ENCODE measurements at regions not wholly inside any gene's neighbourhood (a gene's known extent, or its start where the extent isn't known, plus 50 kb on each side); places are given as distances from the start of the nearest gene placed in this dataset.

- CTCF ChIA-PET = no interaction called here
- intact Hi-C loops (cut with micrococcal nuclease) = no loop called here
- no peak for DNase-seq
- Mint-ChIP-seq H3K27ac (no peak overlapping the region), H3K36me3 (ENCODE audit: low read depth) (no peaks in the 10 kb centered on the region), H3K27me3 (ENCODE audit: low read depth) (no peaks in the 10 kb centered on the region), H3K4me3 (no peak overlapping the region), H3K9me3 (peaks cover 4% of the 10 kb centered on the region), H3K4me1 (ENCODE audit: low read depth) (no peaks in the 10 kb centered on the region)
Observed at GRCh38 chr14:82719617-82720016, 1186.0 kb upstream of the SEL1L start.

- H3K27ac Mint-ChIP-seq = no peak overlapping the region
- H3K4me3 Mint-ChIP-seq = no peak overlapping the region
- intact Hi-C loops (cut with micrococcal nuclease) = no loop called here
- H3K4me1 Mint-ChIP-seq (ENCODE audit: low read depth) = no peaks in the 10 kb centered on the region
- CTCF ChIA-PET = no interaction called here
- DNase-seq = no peak
- no peaks in the 10 kb centered on the region for H3K27me3 Mint-ChIP-seq (ENCODE audit: low read depth)
- peaks cover 8% of the 10 kb centered on the region for H3K9me3 Mint-ChIP-seq
- no peaks in the 10 kb centered on the region for H3K36me3 Mint-ChIP-seq (ENCODE audit: low read depth)
Observed at GRCh38 chr14:82720431-82720830, 1186.8 kb upstream of the SEL1L start.

GRCh38 chr14:82720946-82721345 lies 1187.3 kb upstream of the SEL1L start:
- no peaks in the 10 kb centered on the region for H3K36me3 Mint-ChIP-seq (ENCODE audit: low read depth)
- H3K27me3 Mint-ChIP-seq (ENCODE audit: low read depth) = no peaks in the 10 kb centered on the region
- peaks cover 8% of the 10 kb centered on the region for H3K9me3 Mint-ChIP-seq
- intact Hi-C loops (cut with micrococcal nuclease) = no loop called here
- no peak overlapping the region for H3K4me3 Mint-ChIP-seq
- no peak overlapping the region for H3K27ac Mint-ChIP-seq
- no peak for DNase-seq
- no peaks in the 10 kb centered on the region for H3K4me1 Mint-ChIP-seq (ENCODE audit: low read depth)
- CTCF ChIA-PET = no interaction called here

GRCh38 chr14:82724316-82724715 lies 1190.7 kb upstream of the SEL1L start:
- intact Hi-C loops (cut with micrococcal nuclease) = no loop called here
- no peaks in the 10 kb centered on the region for H3K27me3 Mint-ChIP-seq (ENCODE audit: low read depth)
- H3K36me3 Mint-ChIP-seq (ENCODE audit: low read depth) = no peaks in the 10 kb centered on the region
- no peaks in the 10 kb centered on the region for H3K4me1 Mint-ChIP-seq (ENCODE audit: low read depth)
- CTCF ChIA-PET = no interaction called here
- H3K9me3 Mint-ChIP-seq = peaks cover 16% of the 10 kb centered on the region
- DNase-seq = no peak
- no peak overlapping the region for H3K4me3 Mint-ChIP-seq
- H3K27ac Mint-ChIP-seq = no peak overlapping the region

GRCh38 chr14:82725213-82725612 lies 1191.6 kb upstream of the SEL1L start:
- CTCF ChIA-PET = no interaction called here
- H3K9me3 Mint-ChIP-seq = peaks cover 14% of the 10 kb centered on the region
- H3K27me3 Mint-ChIP-seq (ENCODE audit: low read depth) = no peaks in the 10 kb centered on the region
- H3K4me3 Mint-ChIP-seq = no peak overlapping the region
- intact Hi-C loops (cut with micrococcal nuclease) = no loop called here
- no peaks in the 10 kb centered on the region for H3K4me1 Mint-ChIP-seq (ENCODE audit: low read depth)
- no peak for DNase-seq
- no peaks in the 10 kb centered on the region for H3K36me3 Mint-ChIP-seq (ENCODE audit: low read depth)
- H3K27ac Mint-ChIP-seq = no peak overlapping the region

GRCh38 chr14:82731526-82731925 lies 1197.9 kb upstream of the SEL1L start:
- no peak for DNase-seq
- Mint-ChIP-seq H3K9me3 (peaks cover 15% of the 10 kb centered on the region), H3K36me3 (ENCODE audit: low read depth) (no peaks in the 10 kb centered on the region), H3K4me1 (ENCODE audit: low read depth) (no peaks in the 10 kb centered on the region), H3K27ac (no peak overlapping the region), H3K27me3 (ENCODE audit: low read depth) (no peaks in the 10 kb centered on the region), H3K4me3 (no peak overlapping the region)
- CTCF ChIA-PET = no interaction called here
- intact Hi-C loops (cut with micrococcal nuclease) = no loop called here

- Mint-ChIP-seq H3K27me3 (ENCODE audit: low read depth) (no peaks in the 10 kb centered on the region), H3K36me3 (ENCODE audit: low read depth) (no peaks in the 10 kb centered on the region), H3K9me3 (peaks cover 11% of the 10 kb centered on the region), H3K4me3 (no peak overlapping the region), H3K27ac (no peak overlapping the region), H3K4me1 (ENCODE audit: low read depth) (no peaks in the 10 kb centered on the region)
- CTCF ChIA-PET = no interaction called here
- intact Hi-C loops (cut with micrococcal nuclease) = no loop called here
- no peak for DNase-seq
Observed at GRCh38 chr14:82740547-82740946, 1206.9 kb upstream of the SEL1L start.

GRCh38 chr14:82755476-82755875 lies 1221.8 kb upstream of the SEL1L start:
- H3K4me3 Mint-ChIP-seq = no peak overlapping the region

GRCh38 chr14:82755923-82756322 lies 1222.3 kb upstream of the SEL1L start:
- Mint-ChIP-seq H3K4me3 (no peak overlapping the region), H3K36me3 (ENCODE audit: low read depth) (no peaks in the 10 kb centered on the region), H3K27ac (no peak overlapping the region), H3K4me1 (ENCODE audit: low read depth) (no peaks in the 10 kb centered on the region), H3K27me3 (ENCODE audit: low read depth) (no peaks in the 10 kb centered on the region), H3K9me3 (peaks cover 3% of the 10 kb centered on the region)
- DNase-seq = no peak
- CTCF ChIA-PET = no interaction called here
- intact Hi-C loops (cut with micrococcal nuclease) = no loop called here

More at GRCh38 chr14:82755476-82755875, 1221.8 kb upstream of the SEL1L start:
- Mint-ChIP-seq H3K36me3 (ENCODE audit: low read depth) (no peaks in the 10 kb centered on the region), H3K27ac (no peak overlapping the region), H3K27me3 (ENCODE audit: low read depth) (no peaks in the 10 kb centered on the region), H3K9me3 (peaks cover 3% of the 10 kb centered on the region), H3K4me1 (ENCODE audit: low read depth) (no peaks in the 10 kb centered on the region)
- DNase-seq = no peak
- CTCF ChIA-PET = no interaction called here
- intact Hi-C loops (cut with micrococcal nuclease) = no loop called here

- H3K36me3 Mint-ChIP-seq (ENCODE audit: low read depth) = no peaks in the 10 kb centered on the region
- DNase-seq = no peak
- H3K27ac Mint-ChIP-seq = no peak overlapping the region
- H3K9me3 Mint-ChIP-seq = peaks cover 6% of the 10 kb centered on the region
- H3K4me1 Mint-ChIP-seq (ENCODE audit: low read depth) = no peaks in the 10 kb centered on the region
- CTCF ChIA-PET = interaction anchor here (0.5 kb wide), 2 partner anchors 25 to 765 kb away, joined by 4 to 6 read pairs; no protein-coding TSS in a partner anchor
- intact Hi-C loops (cut with micrococcal nuclease) = no loop called here
- no peaks in the 10 kb centered on the region for H3K27me3 Mint-ChIP-seq (ENCODE audit: low read depth)
- no peak overlapping the region for H3K4me3 Mint-ChIP-seq
Observed at GRCh38 chr14:82757776-82758175, 1224.1 kb upstream of the SEL1L start.

- Mint-ChIP-seq H3K9me3 (peaks cover 8% of the 10 kb centered on the region), H3K4me1 (ENCODE audit: low read depth) (no peaks in the 10 kb centered on the region), H3K4me3 (no peak overlapping the region), H3K27ac (no peak overlapping the region), H3K27me3 (ENCODE audit: low read depth) (no peaks in the 10 kb centered on the region), H3K36me3 (ENCODE audit: low read depth) (no peaks in the 10 kb centered on the region)
- intact Hi-C loops (cut with micrococcal nuclease) = no loop called here
- no peak for DNase-seq
- CTCF ChIA-PET = no interaction called here
Observed at GRCh38 chr14:82759656-82760055, 1226.0 kb upstream of the SEL1L start.

- intact Hi-C loops (cut with micrococcal nuclease) = no loop called here
- CTCF ChIA-PET = no interaction called here
- Mint-ChIP-seq H3K36me3 (ENCODE audit: low read depth) (no peaks in the 10 kb centered on the region), H3K9me3 (peaks cover 6% of the 10 kb centered on the region), H3K4me3 (no peak overlapping the region), H3K27ac (no peak overlapping the region), H3K27me3 (ENCODE audit: low read depth) (no peaks in the 10 kb centered on the region), H3K4me1 (ENCODE audit: low read depth) (no peaks in the 10 kb centered on the region)
- DNase-seq = no peak
Observed at GRCh38 chr14:82766123-82766522, 1232.5 kb upstream of the SEL1L start.

- Mint-ChIP-seq H3K27me3 (ENCODE audit: low read depth) (no peaks in the 10 kb centered on the region), H3K4me1 (ENCODE audit: low read depth) (no peaks in the 10 kb centered on the region), H3K4me3 (no peak overlapping the region), H3K9me3 (peaks cover 9% of the 10 kb centered on the region), H3K27ac (no peak overlapping the region), H3K36me3 (ENCODE audit: low read depth) (no peaks in the 10 kb centered on the region)
- CTCF ChIA-PET = no interaction called here
- DNase-seq = no peak
- intact Hi-C loops (cut with micrococcal nuclease) = no loop called here
Observed at GRCh38 chr14:82766996-82767395, 1233.3 kb upstream of the SEL1L start.

GRCh38 chr14:82776958-82777357 lies 1243.3 kb upstream of the SEL1L start:
- intact Hi-C loops (cut with micrococcal nuclease) = no loop called here
- Mint-ChIP-seq H3K36me3 (ENCODE audit: low read depth) (no peaks in the 10 kb centered on the region), H3K27me3 (ENCODE audit: low read depth) (no peaks in the 10 kb centered on the region), H3K4me1 (ENCODE audit: low read depth) (no peaks in the 10 kb centered on the region), H3K27ac (no peak overlapping the region), H3K4me3 (no peak overlapping the region), H3K9me3 (peaks cover 7% of the 10 kb centered on the region)
- CTCF ChIA-PET = no interaction called here
- DNase-seq = no peak

All from activated naive CD4-positive, alpha-beta T cell treated with anti-CD3 and anti-CD28 coated beads for 36 hours (primary cell).